Occipital lobe (tissue), 1 donor: ENCODE measurements at regions not wholly inside any gene's neighbourhood (a gene's known extent, or its start where the extent isn't known, plus 50 kb on each side); places are given as distances from the start of the nearest gene placed in this dataset.

Experiments used
- DNase-seq: peaks from one replicate; lab custom pipeline; 2025; lab: John Stamatoyannopoulos, UW

DNA sequence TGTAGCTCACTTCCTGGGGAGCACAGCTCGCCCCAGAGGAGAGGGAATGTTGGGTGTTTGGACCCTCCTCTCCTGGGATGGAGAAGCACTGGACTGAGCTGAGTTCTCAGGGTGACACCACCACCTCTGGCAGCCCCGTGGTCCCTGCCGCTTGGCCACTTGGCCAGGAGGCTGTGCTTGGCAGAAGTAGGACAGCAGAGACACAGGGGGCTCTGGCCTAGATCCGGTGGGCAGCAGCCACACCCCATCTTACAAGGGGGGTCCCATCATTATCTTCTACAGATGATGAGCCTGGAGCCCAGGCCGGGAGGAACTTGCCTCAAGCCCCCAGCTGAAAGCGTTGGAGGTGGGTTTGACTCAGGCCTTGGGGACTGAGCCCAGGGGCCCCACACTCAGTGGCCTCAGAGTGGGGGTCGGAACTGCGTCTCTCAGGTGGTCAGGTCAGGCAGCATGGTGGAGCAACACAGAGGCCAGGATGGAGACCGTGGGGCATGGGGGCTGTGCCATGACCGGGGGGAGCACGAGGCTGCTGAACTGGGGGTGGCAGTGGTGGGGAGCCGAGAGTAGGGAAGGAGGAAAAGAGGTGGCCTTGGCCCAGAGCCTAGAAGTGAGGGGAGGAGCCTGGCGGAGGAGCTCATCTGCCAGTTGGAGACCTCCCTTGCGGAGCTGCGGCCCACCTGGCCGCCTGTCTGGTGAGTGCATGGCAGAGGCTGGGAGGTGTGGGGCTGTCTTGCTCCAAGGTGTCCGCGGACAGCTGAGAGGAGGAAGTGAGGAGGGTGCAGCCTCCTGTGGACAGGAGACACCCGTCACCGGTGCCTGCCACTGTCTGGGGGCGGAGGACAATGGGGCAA, 63.6 kb upstream of the HDAC4 start:
- no peak for DNase-seq

DNA sequence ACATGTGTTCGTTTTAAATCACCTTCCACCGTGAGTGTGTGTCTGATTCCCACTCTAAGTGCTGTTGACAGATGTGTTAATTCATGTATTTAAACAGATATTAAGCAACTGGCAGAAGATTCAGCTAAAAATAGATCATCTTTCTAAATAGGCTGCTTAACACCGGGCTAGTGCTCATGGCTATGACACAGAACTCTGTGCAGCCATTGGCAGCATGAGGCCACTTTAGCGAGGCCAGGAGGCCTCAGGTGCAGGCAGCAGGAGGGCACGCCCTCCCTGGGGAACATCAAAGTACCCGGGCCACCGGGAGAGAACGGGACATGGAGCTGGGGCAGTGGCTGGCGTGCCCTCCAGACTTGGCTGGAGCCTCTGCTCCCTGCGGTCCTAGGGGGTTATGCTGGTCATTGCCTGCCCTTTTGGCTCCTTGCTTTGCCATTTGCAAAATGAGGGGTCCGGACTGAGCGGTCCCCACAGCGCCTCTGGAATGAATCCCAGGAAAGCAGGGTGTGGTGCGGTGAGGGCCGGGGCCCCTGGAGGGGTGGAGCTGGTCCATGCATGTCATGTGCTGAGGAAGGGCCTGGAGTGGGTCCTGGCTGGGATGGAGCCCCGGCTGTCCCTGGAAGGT, 62.8 kb upstream of the HDAC4 start:
- no peak for DNase-seq

DNA sequence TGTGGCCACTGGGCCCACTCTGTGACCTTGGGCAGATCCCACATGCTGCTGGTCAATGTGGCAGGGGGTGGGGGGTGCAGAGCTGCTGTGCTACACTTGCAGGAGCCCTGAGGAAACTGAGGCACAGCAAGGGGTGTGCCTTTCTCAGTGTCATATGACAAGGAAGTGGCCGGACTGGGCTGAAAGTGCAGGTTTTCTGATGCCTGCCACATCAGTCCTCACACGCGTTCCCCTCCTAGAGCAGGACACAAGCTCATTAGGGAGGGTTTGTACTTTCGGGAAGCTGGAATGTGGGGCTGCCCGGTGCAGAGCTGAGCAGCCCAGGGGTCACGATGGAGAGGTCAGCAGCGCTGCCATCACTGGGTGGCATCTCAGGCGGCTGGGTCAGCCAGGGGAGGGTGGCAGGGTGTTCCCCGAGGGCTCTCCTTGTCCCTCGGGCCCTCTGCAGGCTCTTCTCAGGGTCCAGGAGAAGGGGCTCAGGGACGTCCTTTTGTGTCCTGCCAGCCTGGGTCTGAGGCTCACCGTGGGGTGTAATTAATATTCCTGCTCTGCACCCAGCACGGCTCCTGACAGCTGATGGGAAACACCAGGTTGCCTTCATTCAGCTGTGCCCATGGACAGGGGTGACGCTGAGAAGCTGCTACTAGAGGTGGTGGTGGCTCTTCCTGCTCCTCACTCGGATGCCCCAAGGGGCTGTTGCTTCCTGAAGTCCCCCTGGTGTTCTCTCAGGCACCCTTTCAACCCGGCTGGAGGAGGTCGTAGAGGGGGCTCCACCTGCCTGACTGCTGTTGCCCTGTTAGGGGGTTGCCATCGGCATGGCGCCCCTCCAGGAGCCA, 62.1 kb upstream of the HDAC4 start:
- no peak for DNase-seq

DNA sequence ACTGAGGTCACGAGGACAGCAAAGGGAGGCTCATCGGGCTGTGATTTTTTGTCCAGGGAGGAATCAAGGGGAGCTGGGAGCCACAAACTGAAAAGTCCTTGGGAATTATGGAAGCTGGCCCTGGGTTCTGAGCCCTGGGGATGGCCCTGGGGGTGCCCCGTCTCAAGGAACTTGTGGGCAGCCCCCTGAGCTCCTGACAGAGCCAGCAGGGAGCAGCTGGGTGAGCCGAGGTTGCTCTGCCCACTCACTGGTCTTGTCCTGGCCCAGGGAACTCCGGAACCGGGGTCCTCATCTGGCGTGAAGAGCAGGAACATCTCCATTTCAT, 61.3 kb upstream of the HDAC4 start:
- no peak for DNase-seq

DNA sequence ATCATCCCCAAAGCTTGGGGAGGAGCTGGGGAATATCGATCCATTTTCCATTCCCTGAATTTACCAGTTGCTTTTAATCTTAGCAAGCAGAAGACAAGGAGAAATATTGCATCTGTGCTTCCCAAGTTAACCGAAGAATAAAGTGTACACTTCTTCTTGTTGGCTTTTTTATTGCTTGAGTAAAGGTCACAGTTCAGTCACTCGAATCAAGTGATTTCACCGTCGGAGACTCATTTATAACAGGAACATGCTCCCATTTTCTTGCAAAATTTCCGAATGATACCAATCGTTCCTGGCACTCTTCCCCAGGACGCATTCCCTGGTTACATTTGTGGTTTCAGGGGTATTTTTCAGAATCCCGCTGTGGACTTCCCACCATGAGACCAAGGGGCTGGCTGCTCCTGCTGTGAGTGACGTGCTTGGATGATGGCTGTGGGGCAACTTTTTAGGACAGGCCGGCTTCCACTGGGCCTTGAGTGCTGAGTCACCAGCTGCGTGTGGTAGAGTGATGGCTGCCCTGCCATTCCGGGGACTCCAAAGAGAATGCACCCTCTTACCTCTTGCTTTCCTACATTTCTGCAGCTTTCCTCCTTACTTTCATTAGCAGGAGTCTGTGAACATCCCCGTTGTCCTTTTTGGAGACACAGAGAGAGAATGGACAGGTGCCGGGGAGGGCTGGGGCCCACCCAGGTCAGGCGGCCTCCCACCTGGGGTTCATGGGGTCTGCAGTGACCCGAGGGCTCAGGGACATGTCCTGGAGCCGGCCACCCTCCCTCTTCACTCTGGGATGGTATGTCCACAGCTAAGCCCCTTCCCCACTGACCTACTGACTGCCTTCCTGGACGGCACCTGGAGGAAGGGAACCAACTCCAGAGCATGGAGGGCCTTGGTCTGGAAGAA, 60.7 kb upstream of the HDAC4 start:
- no peak for DNase-seq

DNA sequence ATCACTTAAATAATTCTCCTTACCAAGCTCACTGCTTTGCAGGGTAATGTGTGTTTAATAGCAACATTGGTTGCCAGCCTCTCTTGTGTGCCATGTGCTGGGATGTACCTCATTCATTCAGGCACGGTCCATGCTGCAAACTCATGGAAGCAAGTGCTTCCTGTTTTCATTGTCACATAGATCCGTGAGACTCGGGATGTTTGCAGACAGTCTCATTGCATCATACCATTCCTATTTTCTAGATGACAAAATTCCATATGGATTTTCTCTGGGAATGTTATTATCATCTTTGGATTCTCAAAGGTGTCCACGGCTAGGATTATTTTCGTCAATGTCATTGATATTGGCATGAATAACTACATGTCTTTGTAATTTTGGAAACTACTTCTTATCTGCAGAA, 60.0 kb upstream of the HDAC4 start:
- no peak for DNase-seq

DNA sequence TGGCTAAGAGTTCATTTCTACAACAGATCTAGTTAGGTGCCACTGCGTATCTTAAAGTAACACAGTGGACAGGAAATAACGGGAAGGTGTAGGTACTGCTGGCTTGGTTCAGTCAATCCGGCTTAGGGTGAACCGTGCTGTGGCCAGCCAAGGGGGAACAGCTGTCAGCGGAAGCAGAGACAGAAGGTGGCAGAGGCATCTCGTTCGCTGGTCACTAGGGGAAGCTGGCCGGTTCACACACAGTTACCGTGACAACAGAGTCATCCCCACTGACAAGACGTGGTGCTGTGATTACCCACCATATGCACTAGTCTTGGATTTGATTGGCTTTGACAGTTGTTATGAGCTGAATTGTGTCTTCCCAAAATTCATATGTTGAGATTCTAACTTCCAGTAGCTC, 58.8 kb upstream of the HDAC4 start:
- DNase-seq: no peak

DNA sequence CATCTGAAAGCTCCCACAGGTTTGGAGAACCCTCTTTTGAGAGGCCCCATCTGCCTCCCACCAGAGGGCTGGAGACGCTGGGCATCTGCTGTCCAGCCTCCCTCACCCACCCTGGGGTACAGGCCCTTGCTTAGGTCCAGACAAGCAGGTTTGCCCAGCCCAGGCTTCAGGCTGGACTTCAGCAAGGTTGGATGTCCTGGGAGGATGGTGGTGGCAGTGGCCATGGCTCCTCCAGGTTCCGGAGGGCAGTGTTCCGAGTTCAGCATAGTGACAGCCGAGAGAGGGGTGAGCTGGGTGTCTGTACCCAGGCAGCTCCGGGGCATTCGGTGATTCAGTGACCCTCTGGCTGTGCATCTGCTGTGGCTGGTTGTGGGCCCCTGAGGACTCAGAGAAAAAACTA, 58.2 kb upstream of the HDAC4 start:
- DNase-seq: no peak

DNA sequence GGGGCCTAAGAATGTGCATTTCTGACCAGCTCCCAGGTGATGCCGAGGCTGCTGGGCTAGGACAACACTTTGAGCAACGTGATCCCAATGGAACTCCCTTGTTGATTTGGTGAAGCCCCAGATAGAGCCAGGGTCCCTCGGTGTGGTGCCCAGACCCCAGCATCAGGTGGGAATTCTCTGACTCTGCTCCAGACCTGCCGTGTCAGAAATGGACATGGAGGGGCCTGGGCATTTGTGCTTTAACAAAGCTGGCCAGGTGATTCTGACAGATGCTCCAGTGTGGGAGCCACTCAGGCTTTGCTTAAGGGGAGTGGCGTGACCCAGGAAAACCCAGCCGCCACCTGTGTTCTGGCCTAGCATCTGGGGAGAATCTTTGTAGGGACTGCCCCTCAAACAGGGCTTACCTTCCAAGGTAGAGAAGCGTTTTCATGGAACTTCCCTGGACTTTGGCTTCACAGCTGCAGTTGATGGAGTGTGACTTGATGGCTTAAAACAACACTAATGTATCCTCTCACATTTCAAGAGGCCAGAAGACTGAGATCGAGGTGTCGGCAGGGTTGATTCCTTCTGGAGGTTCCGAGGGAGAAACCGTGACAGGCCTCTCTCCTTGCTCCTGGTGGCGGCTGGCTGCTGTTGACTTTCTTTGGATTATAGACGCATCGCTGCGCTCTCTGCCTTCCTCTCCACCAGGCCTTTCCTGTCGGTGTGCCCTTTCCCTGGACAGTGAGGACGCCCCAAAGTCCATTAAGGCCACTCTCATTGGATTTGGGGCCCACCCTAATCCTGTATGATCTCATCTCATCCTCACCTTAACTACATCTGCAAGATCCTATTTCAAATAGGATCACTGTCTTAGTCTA, 57.0 kb upstream of the HDAC4 start:
- DNase-seq: no peak

DNA sequence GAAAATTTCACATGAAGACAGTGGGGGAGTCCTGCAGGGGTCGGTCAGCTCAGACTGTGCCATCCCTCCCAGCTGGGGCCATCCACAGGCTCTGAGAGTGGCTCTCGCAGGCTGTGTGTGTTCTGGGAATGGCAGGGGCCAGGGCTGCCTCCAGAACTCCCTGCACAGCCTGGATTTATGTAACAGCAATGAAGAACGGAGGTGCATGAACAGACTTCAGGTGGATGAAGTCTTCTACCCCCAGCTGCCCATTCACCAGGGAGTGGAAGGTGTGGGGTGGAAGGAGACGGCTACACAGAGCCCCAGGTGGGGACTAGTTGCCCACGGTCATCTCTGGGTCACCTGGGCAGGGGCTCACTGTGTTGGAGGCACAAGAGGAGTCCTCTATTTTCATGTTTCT, 56.1 kb upstream of the HDAC4 start:
- DNase-seq: no peak

DNA sequence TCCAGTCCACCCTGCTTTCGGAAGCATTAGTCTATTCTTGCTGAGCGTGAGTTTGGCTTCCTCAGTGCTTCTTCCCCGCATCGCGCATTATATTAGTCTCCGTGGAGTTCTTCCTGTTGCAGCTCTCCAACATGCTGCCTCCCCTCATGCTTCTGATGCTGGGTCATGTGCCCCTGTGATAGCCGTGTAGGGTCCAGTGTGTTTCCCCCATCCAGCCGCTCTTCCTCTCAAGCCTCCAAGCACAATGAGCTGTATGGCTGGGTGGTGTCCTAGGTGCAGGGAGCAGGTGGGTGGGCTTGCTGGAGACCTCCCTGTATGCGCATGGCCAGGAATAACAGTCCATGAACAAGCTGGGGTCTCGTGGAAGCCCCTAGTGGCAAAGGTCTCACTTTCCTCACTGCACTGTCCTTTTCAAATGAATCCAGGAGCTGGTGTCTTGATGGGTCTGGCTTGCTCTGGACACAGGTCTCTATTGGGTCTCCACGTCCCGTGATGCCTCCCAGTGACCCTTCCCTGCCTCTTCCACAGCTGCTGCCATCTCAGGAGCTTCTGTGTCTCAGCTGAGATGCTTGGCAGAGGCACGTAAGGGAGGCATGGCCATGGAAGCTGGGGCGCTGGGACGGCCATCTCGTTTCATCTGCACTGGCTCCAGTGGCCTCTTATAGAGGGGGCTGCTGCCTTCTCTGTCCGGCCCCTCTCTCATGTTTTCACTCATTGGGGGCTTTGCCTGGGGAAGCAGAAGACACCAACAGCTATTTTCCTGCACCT, 54.8 kb upstream of the HDAC4 start:
- no peak for DNase-seq

DNA sequence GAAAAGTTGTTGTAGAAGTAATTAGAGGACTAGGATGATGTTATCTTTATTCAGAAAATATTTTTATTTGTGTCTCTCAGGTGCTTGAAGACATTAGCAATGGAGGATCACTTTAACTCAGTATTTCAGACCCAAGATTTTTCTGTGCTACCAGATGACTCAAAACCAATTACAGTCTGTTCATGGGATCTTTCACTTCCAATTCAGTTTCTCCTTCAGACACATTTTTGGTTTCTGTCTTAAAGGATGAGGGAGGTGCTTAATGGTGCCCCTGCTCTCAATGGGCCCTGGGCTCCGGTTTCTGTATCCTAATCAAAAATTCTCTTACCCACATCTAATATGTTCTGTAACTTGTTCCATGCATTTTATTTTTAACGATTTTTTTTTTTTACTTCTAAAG, 53.7 kb upstream of the HDAC4 start:
- DNase-seq: no peak
